GM23338 (cell line): ENCODE measurements at regions not wholly inside any gene's neighbourhood (a gene's known extent, or its start where the extent isn't known, plus 50 kb on each side); places are given as distances from the start of the nearest gene placed in this dataset.

Experiments
- ATAC-seq: fragments of 200-7000 bp; cut with Tn5 transposase; 3 replicates; pipeline ENCODE4 v1.9.1; 2020
- DNase-seq: peaks from one replicate; pipeline ENCODE4 v3.0.0-alpha.2; 2015; ENCODE audit warnings: low spot score
- H2AFZ ChIP-seq: fragments of 200-600 bp; sonication (generic); 2 replicates; pipeline ENCODE4 v1.8.0; 2016; ENCODE audit warnings: antibody characterized with exemption, mild to moderate bottlenecking, moderate library complexity
- H3F3A ChIP-seq: fragments of 200-600 bp; sonication (generic); replicated peaks from 2 replicates; pipeline ENCODE4 v1.8.0; 2017; ENCODE audit warnings: antibody characterized with exemption, mixed run types, low read depth
- H3K27ac ChIP-seq: fragments of 200-600 bp; sonication (generic); 2 replicates; pipeline ENCODE4 v1.6.1; 2016; ENCODE audit warnings: low read depth
- H3K27me3 ChIP-seq: fragments of 200-600 bp; sonication (generic); 2 replicates; pipeline ENCODE4 v1.8.0; 2016; ENCODE audit warnings: mild to moderate bottlenecking, mixed run types, moderate library complexity; ENCODE audit not compliant: insufficient read depth
- H3K36me3 ChIP-seq: fragments of 200-600 bp; sonication (generic); 2 replicates; pipeline ENCODE4 v1.8.0; 2016; ENCODE audit warnings: mild to moderate bottlenecking; ENCODE audit not compliant: insufficient read depth
- H3K4me1 ChIP-seq: fragments of 200-600 bp; sonication (generic); 2 replicates; pipeline ENCODE4 v1.8.0; 2016; ENCODE audit warnings: mild to moderate bottlenecking, moderate library complexity; ENCODE audit not compliant: insufficient read depth
- H3K4me2 ChIP-seq: fragments of 200-600 bp; sonication (generic); 2 replicates; pipeline ENCODE4 v1.7.1; 2017; ENCODE audit warnings: mixed run types
- H3K4me3 ChIP-seq: fragments of 200-600 bp; sonication (generic); 2 replicates; pipeline ENCODE4 v1.6.1; 2016; ENCODE audit warnings: mixed run types
- H3K79me2 ChIP-seq: fragments of 200-600 bp; sonication (generic); replicated peaks from 2 replicates; pipeline ENCODE4 v1.8.0; 2017; ENCODE audit warnings: mild to moderate bottlenecking; ENCODE audit not compliant: insufficient read depth
- H3K9me2 ChIP-seq: fragments of 200-600 bp; sonication (generic); 2 replicates; pipeline ENCODE4 v1.8.0; 2017; ENCODE audit not compliant: insufficient read depth
- H4K20me1 ChIP-seq: fragments of 200-600 bp; sonication (generic); replicated peaks from 2 replicates; pipeline ENCODE4 v1.8.0; 2017; ENCODE audit warnings: mild to moderate bottlenecking; ENCODE audit not compliant: insufficient read depth
- H3K27ac Mint-ChIP-seq: 2 replicates; pipeline ENCODE4 v1.8.0; 2020; ENCODE audit warnings: inconsistent platforms, mild to moderate bottlenecking, moderate library complexity, mixed read lengths
- H3K27me3 Mint-ChIP-seq: 3 replicates; pipeline ENCODE4 v1.8.0; 2022; ENCODE audit warnings: low read depth, mild to moderate bottlenecking, moderate library complexity, mixed read lengths, inconsistent platforms; ENCODE audit not compliant: insufficient read depth, poor library complexity
- H3K36me3 Mint-ChIP-seq: 3 replicates; pipeline ENCODE4 v1.8.0; 2021; ENCODE audit warnings: low read depth, mild to moderate bottlenecking, inconsistent platforms, moderate library complexity, mixed read lengths
- H3K4me1 Mint-ChIP-seq: 3 replicates; pipeline ENCODE4 v1.8.0; 2020; ENCODE audit warnings: mild to moderate bottlenecking, inconsistent platforms, mixed read lengths
- H3K4me3 Mint-ChIP-seq: 3 replicates; pipeline ENCODE4 v1.8.0; 2021; ENCODE audit warnings: moderate library complexity, mild to moderate bottlenecking, inconsistent platforms, mixed read lengths
- H3K9me3 Mint-ChIP-seq: 3 replicates; pipeline ENCODE4 v1.8.0; 2020; ENCODE audit warnings: moderate library complexity, mild to moderate bottlenecking, inconsistent platforms, mixed read lengths
- CTCF ChIP-seq, 2 experiments: fragments of 200-600 bp in 1 of 2; sonication (generic) in 1 of 2; conservative IDR thresholded peaks; 2 replicates each; pipeline versions ENCODE4 v1.5.1 to v1.6.1; 2016 to 2017; ENCODE audit warnings: antibody characterized with exemption in 2 of 2, low read depth in 2 of 2, mild to moderate bottlenecking in 2 of 2, moderate library complexity in 1 of 2
- ZNF114 ChIP-seq: fragments of 250-450 bp; sonication (Bioruptor Pico); IDR thresholded peaks from 2 replicates; pipeline ENCODE4 v1.5.0; 2020; ENCODE audit warnings: mild to moderate bottlenecking, moderate library complexity
- ZNF331 ChIP-seq: fragments of 250-450 bp; sonication (Bioruptor Pico); IDR thresholded peaks from 2 replicates; pipeline ENCODE4 v1.5.0; 2020; ENCODE audit warnings: low read depth, mild to moderate bottlenecking, moderate library complexity
- TF ChIP-seq, protein P1 (sequence below): fragments of 250-450 bp; sonication (Bioruptor Pico); IDR thresholded peaks from 2 replicates; pipeline ENCODE4 v1.5.0; 2020; ENCODE audit warnings: mild to moderate bottlenecking, moderate library complexity

- TF ChIP-seq, protein P1, sequence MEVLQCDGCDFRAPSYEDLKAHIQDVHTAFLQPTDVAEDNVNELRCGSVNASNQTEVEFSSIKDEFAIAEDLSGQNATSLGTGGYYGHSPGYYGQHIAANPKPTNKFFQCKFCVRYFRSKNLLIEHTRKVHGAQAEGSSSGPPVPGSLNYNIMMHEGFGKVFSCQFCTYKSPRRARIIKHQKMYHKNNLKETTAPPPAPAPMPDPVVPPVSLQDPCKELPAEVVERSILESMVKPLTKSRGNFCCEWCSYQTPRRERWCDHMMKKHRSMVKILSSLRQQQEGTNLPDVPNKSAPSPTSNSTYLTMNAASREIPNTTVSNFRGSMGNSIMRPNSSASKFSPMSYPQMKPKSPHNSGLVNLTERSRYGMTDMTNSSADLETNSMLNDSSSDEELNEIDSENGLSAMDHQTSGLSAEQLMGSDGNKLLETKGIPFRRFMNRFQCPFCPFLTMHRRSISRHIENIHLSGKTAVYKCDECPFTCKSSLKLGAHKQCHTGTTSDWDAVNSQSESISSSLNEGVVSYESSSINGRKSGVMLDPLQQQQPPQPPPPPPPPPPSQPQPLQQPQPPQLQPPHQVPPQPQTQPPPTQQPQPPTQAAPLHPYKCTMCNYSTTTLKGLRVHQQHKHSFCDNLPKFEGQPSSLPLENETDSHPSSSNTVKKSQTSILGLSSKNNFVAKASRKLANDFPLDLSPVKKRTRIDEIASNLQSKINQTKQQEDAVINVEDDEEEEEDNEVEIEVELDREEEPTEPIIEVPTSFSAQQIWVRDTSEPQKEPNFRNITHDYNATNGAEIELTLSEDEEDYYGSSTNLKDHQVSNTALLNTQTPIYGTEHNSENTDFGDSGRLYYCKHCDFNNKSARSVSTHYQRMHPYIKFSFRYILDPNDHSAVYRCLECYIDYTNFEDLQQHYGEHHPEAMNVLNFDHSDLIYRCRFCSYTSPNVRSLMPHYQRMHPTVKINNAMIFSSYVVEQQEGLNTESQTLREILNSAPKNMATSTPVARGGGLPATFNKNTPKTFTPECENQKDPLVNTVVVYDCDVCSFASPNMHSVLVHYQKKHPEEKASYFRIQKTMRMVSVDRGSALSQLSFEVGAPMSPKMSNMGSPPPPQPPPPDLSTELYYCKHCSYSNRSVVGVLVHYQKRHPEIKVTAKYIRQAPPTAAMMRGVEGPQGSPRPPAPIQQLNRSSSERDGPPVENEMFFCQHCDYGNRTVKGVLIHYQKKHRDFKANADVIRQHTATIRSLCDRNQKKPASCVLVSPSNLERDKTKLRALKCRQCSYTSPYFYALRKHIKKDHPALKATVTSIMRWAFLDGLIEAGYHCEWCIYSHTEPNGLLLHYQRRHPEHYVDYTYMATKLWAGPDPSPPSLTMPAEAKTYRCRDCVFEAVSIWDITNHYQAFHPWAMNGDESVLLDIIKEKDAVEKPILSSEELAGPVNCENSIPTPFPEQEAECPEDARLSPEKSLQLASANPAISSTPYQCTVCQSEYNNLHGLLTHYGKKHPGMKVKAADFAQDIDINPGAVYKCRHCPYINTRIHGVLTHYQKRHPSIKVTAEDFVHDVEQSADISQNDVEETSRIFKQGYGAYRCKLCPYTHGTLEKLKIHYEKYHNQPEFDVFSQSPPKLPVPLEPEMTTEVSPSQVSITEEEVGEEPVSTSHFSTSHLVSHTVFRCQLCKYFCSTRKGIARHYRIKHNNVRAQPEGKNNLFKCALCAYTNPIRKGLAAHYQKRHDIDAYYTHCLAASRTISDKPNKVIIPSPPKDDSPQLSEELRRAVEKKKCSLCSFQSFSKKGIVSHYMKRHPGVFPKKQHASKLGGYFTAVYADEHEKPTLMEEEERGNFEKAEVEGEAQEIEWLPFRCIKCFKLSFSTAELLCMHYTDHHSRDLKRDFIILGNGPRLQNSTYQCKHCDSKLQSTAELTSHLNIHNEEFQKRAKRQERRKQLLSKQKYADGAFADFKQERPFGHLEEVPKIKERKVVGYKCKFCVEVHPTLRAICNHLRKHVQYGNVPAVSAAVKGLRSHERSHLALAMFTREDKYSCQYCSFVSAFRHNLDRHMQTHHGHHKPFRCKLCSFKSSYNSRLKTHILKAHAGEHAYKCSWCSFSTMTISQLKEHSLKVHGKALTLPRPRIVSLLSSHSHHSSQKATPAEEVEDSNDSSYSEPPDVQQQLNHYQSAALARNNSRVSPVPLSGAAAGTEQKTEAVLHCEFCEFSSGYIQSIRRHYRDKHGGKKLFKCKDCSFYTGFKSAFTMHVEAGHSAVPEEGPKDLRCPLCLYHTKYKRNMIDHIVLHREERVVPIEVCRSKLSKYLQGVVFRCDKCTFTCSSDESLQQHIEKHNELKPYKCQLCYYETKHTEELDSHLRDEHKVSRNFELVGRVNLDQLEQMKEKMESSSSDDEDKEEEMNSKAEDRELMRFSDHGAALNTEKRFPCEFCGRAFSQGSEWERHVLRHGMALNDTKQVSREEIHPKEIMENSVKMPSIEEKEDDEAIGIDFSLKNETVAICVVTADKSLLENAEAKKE = no peak
Observed at GRCh38 chr15:29203718-29204368, 65.8 kb downstream of the NSMCE3 start (continued).

- Mint-ChIP-seq H3K4me3 (no peak overlapping the region; the same call in 2 of the 3 replicates), H3K9me3 (no peaks in the 10 kb centered on the region), H3K4me1 (peaks cover 19% of the 10 kb centered on the region), H3K27me3 (no peaks in the 10 kb centered on the region), H3K36me3 (no peaks in the 10 kb centered on the region), H3K27ac (no peak overlapping the region)
- Histone ChIP-seq H4K20me1 (no peaks in the 10 kb centered on the region), H3K27ac (no peak overlapping the region), H3K4me1 (peaks cover 15% of the 10 kb centered on the region), H3K36me3 (no peaks in the 10 kb centered on the region), H3K27me3 (no peaks in the 10 kb centered on the region), H3K4me2 (peak overlapping the region; percentile 16; the same call in 1 of the 2 replicates), H3K9me2 (no peaks in the 10 kb centered on the region), H3K79me2 (no peaks in the 10 kb centered on the region), H3K4me3 (no peak overlapping the region), H3F3A (no peaks in the 10 kb centered on the region), H2AFZ (no peak overlapping the region)
- DNase-seq = no peak
- peak; percentile 19; the same call in 1 of the 3 replicates for ATAC-seq
- TF ChIP-seq ZNF114 (CRISPR knock-in tag) (no peak), CTCF (conservative IDR thresholded peaks at IDR 0.05; ENCODE audit: low read depth in 2 of 2) (no peak), ZNF331 (CRISPR knock-in tag) (no peak)
- TF ChIP-seq, protein P1 = no peak
Observed at GRCh38 chr15:29196722-29197121, 72.9 kb downstream of the NSMCE3 start.
